ENCODE measurements at regions not wholly inside any gene's neighbourhood (a gene's known extent, or its start where the extent isn't known, plus 50 kb on each side); places are given as distances from the start of the nearest gene placed in this dataset.

DNA sequence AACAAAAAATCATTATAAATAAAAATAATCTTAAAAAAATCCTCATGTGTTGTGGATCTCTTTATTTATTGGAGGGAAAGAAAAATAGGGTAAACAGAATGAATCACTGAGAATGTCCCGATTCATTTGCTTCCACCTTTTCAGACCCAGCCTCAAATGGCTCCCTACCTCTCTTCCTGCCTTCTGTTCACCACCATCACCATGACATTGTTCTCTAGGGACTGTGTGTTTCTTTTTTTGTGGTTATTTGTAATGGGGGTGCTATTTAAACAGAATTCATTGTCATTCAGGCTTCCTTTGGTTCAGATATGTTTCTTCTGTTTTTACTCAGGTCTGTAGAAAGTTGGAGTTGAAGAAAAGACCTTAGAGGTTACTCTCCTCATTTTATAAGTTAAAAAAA, 198.2 kb downstream of the KIF4B start:
- TF ChIP-seq, protein P1, sequence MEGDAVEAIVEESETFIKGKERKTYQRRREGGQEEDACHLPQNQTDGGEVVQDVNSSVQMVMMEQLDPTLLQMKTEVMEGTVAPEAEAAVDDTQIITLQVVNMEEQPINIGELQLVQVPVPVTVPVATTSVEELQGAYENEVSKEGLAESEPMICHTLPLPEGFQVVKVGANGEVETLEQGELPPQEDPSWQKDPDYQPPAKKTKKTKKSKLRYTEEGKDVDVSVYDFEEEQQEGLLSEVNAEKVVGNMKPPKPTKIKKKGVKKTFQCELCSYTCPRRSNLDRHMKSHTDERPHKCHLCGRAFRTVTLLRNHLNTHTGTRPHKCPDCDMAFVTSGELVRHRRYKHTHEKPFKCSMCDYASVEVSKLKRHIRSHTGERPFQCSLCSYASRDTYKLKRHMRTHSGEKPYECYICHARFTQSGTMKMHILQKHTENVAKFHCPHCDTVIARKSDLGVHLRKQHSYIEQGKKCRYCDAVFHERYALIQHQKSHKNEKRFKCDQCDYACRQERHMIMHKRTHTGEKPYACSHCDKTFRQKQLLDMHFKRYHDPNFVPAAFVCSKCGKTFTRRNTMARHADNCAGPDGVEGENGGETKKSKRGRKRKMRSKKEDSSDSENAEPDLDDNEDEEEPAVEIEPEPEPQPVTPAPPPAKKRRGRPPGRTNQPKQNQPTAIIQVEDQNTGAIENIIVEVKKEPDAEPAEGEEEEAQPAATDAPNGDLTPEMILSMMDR (IDR thresholded peaks at IDR 0.05; ENCODE audit: insufficient read depth, low read length, severe bottlenecking) = no peak

DNA sequence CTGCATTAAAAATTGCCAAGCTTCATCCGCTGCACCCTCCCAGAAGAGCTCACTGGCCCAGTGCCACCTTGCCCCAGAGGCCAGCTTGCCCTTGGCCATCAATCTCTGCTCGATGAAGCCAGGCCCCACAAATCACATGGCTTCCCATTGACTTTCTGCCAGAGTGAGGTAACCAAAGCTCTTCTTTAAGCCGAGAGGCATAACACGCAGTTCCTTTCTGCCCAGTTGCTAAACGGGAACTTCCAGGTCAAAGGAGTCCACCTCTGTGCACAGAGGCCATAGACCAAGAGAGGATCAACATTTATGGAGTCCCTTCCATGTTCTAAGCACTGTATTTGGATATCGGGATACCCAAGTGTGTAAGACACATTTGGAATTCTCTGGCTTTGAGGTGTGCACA, 208.8 kb downstream of the KIF4B start:
- Histone ChIP-seq H3K27me3 (ENCODE audit: control insufficient read depth, insufficient read depth, low read length) (no peaks in the 10 kb centered on the region), H3K4me3 (ENCODE audit: low read depth, low read length) (no peak overlapping the region), H3K36me3 (ENCODE audit: control insufficient read depth, insufficient read depth, low read length) (no peaks in the 10 kb centered on the region)
- TF ChIP-seq, protein P1 (IDR thresholded peaks at IDR 0.05; ENCODE audit: insufficient read depth, low read length, severe bottlenecking) = no peak
- no peak for FAIRE-seq
- DNase-seq (ENCODE audit: low read depth) = no peak

More for the DNA sequence above, 198.2 kb downstream of the KIF4B start:
- DNase-seq (ENCODE audit: low read depth) (no peak), FAIRE-seq (no peak)
- Histone ChIP-seq H3K27me3 (ENCODE audit: control insufficient read depth, insufficient read depth, low read length) (no peaks in the 10 kb centered on the region), H3K36me3 (ENCODE audit: control insufficient read depth, insufficient read depth, low read length) (no peaks in the 10 kb centered on the region), H3K4me3 (ENCODE audit: low read depth, low read length) (no peak overlapping the region)

DNA sequence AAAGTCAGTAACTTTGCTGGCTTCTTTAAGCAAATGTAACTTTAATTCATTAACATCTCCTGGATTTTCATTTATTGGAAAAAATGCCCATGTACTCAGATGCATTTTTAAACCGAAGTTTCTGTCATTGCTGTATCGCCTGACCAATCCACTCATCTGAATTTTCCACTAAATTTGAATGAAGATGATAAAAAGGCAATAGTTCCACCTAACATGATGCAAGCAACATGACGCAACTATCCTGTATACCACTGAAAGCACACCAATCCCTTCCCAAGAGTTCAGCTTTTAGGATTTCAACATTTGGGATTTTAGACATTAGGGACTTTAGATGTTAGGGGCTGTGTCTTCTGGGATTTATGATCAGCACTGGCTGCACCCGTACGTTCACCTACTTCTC, 215.6 kb downstream of the KIF4B start:
- no peaks in the 10 kb centered on the region for H3K36me3 ChIP-seq (ENCODE audit: control insufficient read depth, insufficient read depth, low read length)
- FAIRE-seq (no peak), DNase-seq (ENCODE audit: low read depth) (no peak)
- TF ChIP-seq, protein P1 (IDR thresholded peaks at IDR 0.05; ENCODE audit: insufficient read depth, low read length, severe bottlenecking) = no peak
- no peaks in the 10 kb centered on the region for H3K27me3 ChIP-seq (ENCODE audit: control insufficient read depth, insufficient read depth, low read length)
- H3K4me3 ChIP-seq (ENCODE audit: low read depth, low read length) = no peak overlapping the region

DNA sequence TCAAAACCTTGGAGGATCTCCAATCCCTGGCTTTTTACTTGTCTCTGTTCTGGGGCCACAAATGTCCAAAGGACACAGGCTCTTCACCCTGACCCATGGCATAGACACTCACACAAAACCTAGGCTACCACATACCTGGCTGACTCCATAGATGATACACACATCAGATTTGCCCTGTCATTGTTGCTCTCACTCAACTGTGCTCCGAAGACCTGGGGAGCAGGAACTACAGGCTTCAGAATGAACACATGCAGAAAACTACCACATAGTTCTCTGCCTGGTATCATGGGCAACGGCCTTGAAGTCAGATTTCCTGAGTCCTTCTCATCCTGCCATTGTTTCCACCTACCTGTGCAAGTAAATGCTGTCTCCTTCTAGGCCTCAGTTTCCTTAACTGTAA, 226.2 kb downstream of the KIF4B start:
- FAIRE-seq = no peak
- Histone ChIP-seq H3K27me3 (ENCODE audit: control insufficient read depth, insufficient read depth, low read length) (no peaks in the 10 kb centered on the region), H3K36me3 (ENCODE audit: control insufficient read depth, insufficient read depth, low read length) (no peaks in the 10 kb centered on the region), H3K4me3 (ENCODE audit: low read depth, low read length) (no peak overlapping the region)
- TF ChIP-seq, protein P1 (IDR thresholded peaks at IDR 0.05; ENCODE audit: insufficient read depth, low read length, severe bottlenecking) = no peak
- DNase-seq (ENCODE audit: low read depth) = no peak

DNA sequence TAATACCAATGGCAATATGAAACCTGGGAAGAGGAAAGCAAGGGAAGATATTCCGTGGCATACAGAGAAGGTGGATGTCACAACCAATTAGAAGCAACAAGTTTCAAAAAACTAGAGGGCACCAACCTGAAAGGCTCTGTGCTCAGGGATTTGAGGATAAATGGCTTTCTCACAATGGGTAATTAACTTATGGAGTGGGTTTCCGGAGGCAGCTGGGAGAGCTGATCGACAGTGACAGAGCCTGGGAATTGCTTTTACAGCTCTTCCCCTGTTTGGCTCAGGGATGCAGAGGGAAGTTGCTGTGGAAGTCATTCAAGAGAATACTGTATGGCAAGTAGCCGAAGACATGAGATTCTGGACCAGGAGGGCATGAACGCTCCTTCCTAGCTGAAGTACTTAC, 237.0 kb downstream of the KIF4B start:
- TF ChIP-seq, protein P1 (IDR thresholded peaks at IDR 0.05; ENCODE audit: insufficient read depth, low read length, severe bottlenecking) = no peak
- Histone ChIP-seq H3K36me3 (ENCODE audit: control insufficient read depth, insufficient read depth, low read length) (no peaks in the 10 kb centered on the region), H3K27me3 (ENCODE audit: control insufficient read depth, insufficient read depth, low read length) (no peaks in the 10 kb centered on the region), H3K4me3 (ENCODE audit: low read depth, low read length) (no peak overlapping the region)
- FAIRE-seq = no peak
- no peak for DNase-seq (ENCODE audit: low read depth)

DNA sequence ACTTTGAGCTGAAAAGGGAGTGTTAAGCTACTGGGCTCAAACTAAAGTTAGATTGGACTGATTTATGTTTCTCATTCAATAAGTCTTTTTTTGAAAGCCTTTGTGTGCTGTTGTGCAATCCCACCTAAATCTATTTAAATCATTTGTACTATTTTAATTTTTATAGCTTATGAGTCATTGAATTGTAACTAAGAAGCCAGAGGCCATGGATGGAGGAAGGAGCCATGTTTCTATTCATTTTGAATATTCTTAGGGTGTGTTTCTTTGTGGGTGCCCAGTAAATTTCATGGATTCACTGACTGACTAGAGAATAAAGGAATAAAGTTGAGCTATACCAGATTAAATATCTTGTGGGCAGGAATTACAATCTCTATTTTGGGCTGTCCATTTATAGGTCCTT, 238.5 kb downstream of the KIF4B start:
- Histone ChIP-seq H3K36me3 (ENCODE audit: control insufficient read depth, insufficient read depth, low read length) (no peaks in the 10 kb centered on the region), H3K4me3 (ENCODE audit: low read depth, low read length) (no peak overlapping the region), H3K27me3 (ENCODE audit: control insufficient read depth, insufficient read depth, low read length) (no peaks in the 10 kb centered on the region)
- DNase-seq (ENCODE audit: low read depth) = no peak
- no peak for FAIRE-seq
- TF ChIP-seq, protein P1 (IDR thresholded peaks at IDR 0.05; ENCODE audit: insufficient read depth, low read length, severe bottlenecking) = no peak

All from bronchial epithelial cell (primary cell).